ENCODE measurements at regions not wholly inside any gene's neighbourhood (a gene's known extent, or its start where the extent isn't known, plus 50 kb on each side); places are given as distances from the start of the nearest gene placed in this dataset.

DNA sequence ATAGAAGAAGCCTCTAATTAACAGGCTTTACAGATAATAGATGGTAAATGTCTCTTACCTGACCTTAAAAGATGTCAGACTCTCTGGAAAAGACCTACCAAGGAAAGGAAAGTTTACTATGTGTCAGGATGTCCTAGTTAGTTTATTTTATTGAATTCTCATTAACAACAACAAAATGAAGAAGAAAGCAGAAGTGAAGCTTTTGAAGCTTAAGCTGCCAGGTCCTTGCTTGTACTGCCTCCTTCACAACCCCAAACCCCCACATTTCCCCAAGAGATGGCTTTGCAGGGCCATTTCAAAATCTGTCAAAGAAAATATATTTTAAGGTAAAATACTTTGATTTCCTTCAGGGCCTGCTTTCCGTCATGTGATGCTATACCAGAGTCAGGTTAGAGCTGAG lies 798.4 kb downstream of the TUSC7 start:
- TF ChIP-seq, protein P1, sequence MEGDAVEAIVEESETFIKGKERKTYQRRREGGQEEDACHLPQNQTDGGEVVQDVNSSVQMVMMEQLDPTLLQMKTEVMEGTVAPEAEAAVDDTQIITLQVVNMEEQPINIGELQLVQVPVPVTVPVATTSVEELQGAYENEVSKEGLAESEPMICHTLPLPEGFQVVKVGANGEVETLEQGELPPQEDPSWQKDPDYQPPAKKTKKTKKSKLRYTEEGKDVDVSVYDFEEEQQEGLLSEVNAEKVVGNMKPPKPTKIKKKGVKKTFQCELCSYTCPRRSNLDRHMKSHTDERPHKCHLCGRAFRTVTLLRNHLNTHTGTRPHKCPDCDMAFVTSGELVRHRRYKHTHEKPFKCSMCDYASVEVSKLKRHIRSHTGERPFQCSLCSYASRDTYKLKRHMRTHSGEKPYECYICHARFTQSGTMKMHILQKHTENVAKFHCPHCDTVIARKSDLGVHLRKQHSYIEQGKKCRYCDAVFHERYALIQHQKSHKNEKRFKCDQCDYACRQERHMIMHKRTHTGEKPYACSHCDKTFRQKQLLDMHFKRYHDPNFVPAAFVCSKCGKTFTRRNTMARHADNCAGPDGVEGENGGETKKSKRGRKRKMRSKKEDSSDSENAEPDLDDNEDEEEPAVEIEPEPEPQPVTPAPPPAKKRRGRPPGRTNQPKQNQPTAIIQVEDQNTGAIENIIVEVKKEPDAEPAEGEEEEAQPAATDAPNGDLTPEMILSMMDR (IDR thresholded peaks at IDR 0.05) = no peak
- TF ChIP-seq POLR2A (IDR thresholded peaks at IDR 0.05) = no peak

All from lower leg skin (tissue), 3 donors.